H1 (cell line): ENCODE measurements at regions not wholly inside any gene's neighbourhood (a gene's known extent, or its start where the extent isn't known, plus 50 kb on each side); places are given as distances from the start of the nearest gene placed in this dataset.

Source experiments
- CTCF ChIA-PET: fragments of 300-600 bp; sonication (Branson Sonifier 250); formaldehyde crosslinking; loops from one replicate; lab custom pipeline; 2021; ENCODE audit not compliant: partially characterized antibody; lab: Charles Lee
- POLR2A ChIA-PET: fragments of 300-600 bp; sonication (Branson Sonifier 250); formaldehyde crosslinking; loops from one replicate; lab custom pipeline; 2021; ENCODE audit warnings: inconsistent platforms; ENCODE audit not compliant: partially characterized antibody; lab: Charles Lee
- DNase-seq, 2 experiments: peaks; one replicate each; pipeline versions ENCODE4 v3.0.0 to v3.0.0-alpha.2; 2010 to 2022; ENCODE audit warnings: low spot score in 2 of 2, low read depth in 1 of 2, mixed read lengths in 1 of 2
- FAIRE-seq: peaks from 2 replicates; lab custom pipeline; 2011; peaks lifted over from hg19 to GRCh38; lab: Jason Lieb, UNC
- H2AFZ ChIP-seq: 2 replicates; pipeline ENCODE4 v1.8.1; 2012; ENCODE audit warnings: low read length, inconsistent platforms
- H2AK5ac ChIP-seq: 2 replicates; pipeline ENCODE4 v1.6.1; 2013; ENCODE audit warnings: low read depth, low read length
- H2BK120ac ChIP-seq: replicated peaks from 2 replicates; pipeline ENCODE3; 2013; ENCODE audit warnings: low read depth, low read length, inconsistent platforms
- H2BK12ac ChIP-seq: 2 replicates; pipeline ENCODE4 v1.6.1; 2013; ENCODE audit warnings: low read depth, low read length
- H2BK15ac ChIP-seq: 2 replicates; pipeline ENCODE4 v1.6.1; 2013; ENCODE audit warnings: low read length
- H2BK20ac ChIP-seq: 2 replicates; pipeline ENCODE4 v1.6.1; 2013; ENCODE audit warnings: low read length
- H2BK5ac ChIP-seq: 2 replicates; pipeline ENCODE4 v1.6.1; 2013; ENCODE audit warnings: low read depth, low read length
- H3K14ac ChIP-seq: 2 replicates; pipeline ENCODE4 v1.6.1; 2013; ENCODE audit warnings: inconsistent platforms; ENCODE audit not compliant: insufficient read length
- H3K18ac ChIP-seq: 2 replicates; pipeline ENCODE4 v1.6.1; 2013; ENCODE audit warnings: low read length; ENCODE audit errors: extremely low read depth
- H3K23ac ChIP-seq: 2 replicates; pipeline ENCODE4 v1.6.1; 2013; ENCODE audit warnings: inconsistent platforms; ENCODE audit not compliant: insufficient read length
- H3K23me2 ChIP-seq: 2 replicates; pipeline ENCODE4 v1.6.1; 2013; ENCODE audit warnings: low read depth, low read length
- H3K27ac ChIP-seq: 2 replicates; pipeline ENCODE4 v1.6.1; 2011; ENCODE audit warnings: low read depth, low read length, inconsistent platforms
- H3K27me3 ChIP-seq, 4 experiments: replicated peaks in 1 of 4; 1 replicate in 1 of 4; 2 replicates in 3 of 4; pipeline versions ENCODE4 v1.6.1 to v1.8.1; 2011 to 2013; ENCODE audit warnings: low read length in 3 of 4, mild to moderate bottlenecking in 3 of 4, inconsistent platforms in 2 of 4, mixed read lengths in 2 of 4, moderate library complexity in 1 of 4; ENCODE audit not compliant: control insufficient read depth in 3 of 4, insufficient read depth in 3 of 4; ENCODE audit errors: extremely low read depth in 1 of 4
- H3K36me3 ChIP-seq, 4 experiments: 2 replicates each; pipeline versions ENCODE4 v1.6.1 to v1.8.1; 2011 to 2013; ENCODE audit warnings: mild to moderate bottlenecking in 4 of 4, low read length in 3 of 4, moderate library complexity in 2 of 4, control low read depth in 1 of 4, inconsistent platforms in 1 of 4; ENCODE audit not compliant: insufficient read depth in 4 of 4, control insufficient read depth in 2 of 4
- H3K4ac ChIP-seq: replicated peaks from 2 replicates; pipeline ENCODE3; 2013; ENCODE audit warnings: low read length, low read depth, mixed read lengths, inconsistent platforms; ENCODE audit not compliant: insufficient read length
- H3K4me1 ChIP-seq, 4 experiments: replicated peaks in 1 of 4; 1 replicate in 1 of 4; 2 replicates in 3 of 4; pipeline versions ENCODE4 v1.6.1 to v1.8.1; 2011 to 2013; ENCODE audit warnings: low read length in 3 of 4, inconsistent platforms in 2 of 4, mixed read lengths in 1 of 4; ENCODE audit not compliant: insufficient read depth in 4 of 4, control insufficient read depth in 3 of 4
- H3K4me2 ChIP-seq, 2 experiments: 2 replicates each; pipeline versions ENCODE4 v1.6.1 to v1.8.1; 2011 to 2013; ENCODE audit warnings: low read depth in 2 of 2, low read length in 2 of 2, control low read depth in 1 of 2, inconsistent platforms in 1 of 2, mild to moderate bottlenecking in 1 of 2; ENCODE audit not compliant: insufficient read depth in 1 of 2
- H3K4me3 ChIP-seq, 4 experiments: fragments of 200-600, 300-600 bp in 1 of 4; sonication (generic), shearing (Covaris generic), sonication (Bioruptor Twin) in 1 of 4; 2 replicates each; pipeline versions ENCODE4 v1.5.1 to v1.8.1; 2011 to 2016; ENCODE audit warnings: low read length in 4 of 4, low read depth in 3 of 4, control low read depth in 2 of 4, inconsistent platforms in 2 of 4, mild to moderate bottlenecking in 2 of 4, mixed read lengths in 1 of 4, moderate library complexity in 1 of 4; ENCODE audit not compliant: insufficient read depth in 2 of 4; ENCODE audit errors: extremely low read depth in 1 of 4
- H3K56ac ChIP-seq: replicated peaks from 2 replicates; pipeline ENCODE3; 2013; ENCODE audit warnings: low read depth, mild to moderate bottlenecking, mixed read lengths, low read length, inconsistent platforms; ENCODE audit not compliant: insufficient read length
- H3K79me1 ChIP-seq: 2 replicates; pipeline ENCODE4 v1.6.1; 2013; ENCODE audit warnings: low read depth, low read length, control low read depth
- H3K79me2 ChIP-seq, 2 experiments: 2 replicates each; pipeline versions ENCODE4 v1.6.1 to v1.8.1; 2012 to 2013; ENCODE audit warnings: low read length in 2 of 2, mild to moderate bottlenecking in 2 of 2, inconsistent platforms in 1 of 2; ENCODE audit not compliant: insufficient read depth in 2 of 2, control insufficient read depth in 1 of 2
- H3K9ac ChIP-seq, 4 experiments: replicated peaks in 1 of 4; 1 replicate in 1 of 4; 2 replicates in 3 of 4; pipeline versions ENCODE4 v1.6.1 to v1.8.1; 2011 to 2013; ENCODE audit warnings: low read depth in 3 of 4, low read length in 3 of 4, control low read depth in 2 of 4, mild to moderate bottlenecking in 2 of 4, moderate library complexity in 2 of 4, inconsistent platforms in 1 of 4; ENCODE audit errors: extremely low read depth in 1 of 4
- H3K9me3 ChIP-seq, 2 experiments: 2 replicates each; pipeline versions ENCODE4 v1.6.1 to v1.8.1; 2012 to 2013; ENCODE audit warnings: mild to moderate bottlenecking in 2 of 2, moderate library complexity in 2 of 2, control low read depth in 1 of 2, inconsistent platforms in 1 of 2, low read depth in 1 of 2, low read length in 1 of 2, mixed read lengths in 1 of 2; ENCODE audit not compliant: insufficient read depth in 2 of 2
- H4K20me1 ChIP-seq, 2 experiments: replicated peaks in 1 of 2; 2 replicates each; pipeline versions ENCODE3 to v1.8.1; 2011 to 2013; ENCODE audit warnings: inconsistent platforms in 2 of 2, low read length in 2 of 2, mild to moderate bottlenecking in 1 of 2; ENCODE audit not compliant: insufficient read depth in 2 of 2, control insufficient read depth in 1 of 2
- H4K5ac ChIP-seq: 2 replicates; pipeline ENCODE4 v1.6.1; 2013; ENCODE audit warnings: low read length, low read depth, mixed read lengths, inconsistent platforms; ENCODE audit not compliant: insufficient read length
- H4K8ac ChIP-seq: 2 replicates; pipeline ENCODE4 v1.8.0; 2013; ENCODE audit warnings: mild to moderate bottlenecking, moderate library complexity, low read length, inconsistent platforms; ENCODE audit not compliant: insufficient read depth; ENCODE audit errors: extremely low read depth
- H4K91ac ChIP-seq: replicated peaks from 2 replicates; pipeline ENCODE3; 2013; ENCODE audit warnings: low read length, mixed read lengths, inconsistent platforms; ENCODE audit not compliant: insufficient read length
- CREB1 ChIP-seq: IDR thresholded peaks from 2 replicates; pipeline ENCODE4 v1.6.1; 2012; ENCODE audit warnings: inconsistent platforms
- CTCF ChIP-seq, 3 experiments: IDR thresholded peaks; 1 replicate in 2 of 3; 2 replicates in 1 of 3; pipeline versions ENCODE4 v1.5.1 to v1.6.1; 2011; ENCODE audit warnings: low read length in 3 of 3, mild to moderate bottlenecking in 3 of 3, inconsistent platforms in 2 of 3, low read depth in 1 of 3, moderate library complexity in 1 of 3; ENCODE audit not compliant: insufficient read depth in 1 of 3; ENCODE audit errors: control extremely low read depth in 1 of 3
- POLR2A ChIP-seq, 2 experiments: IDR thresholded peaks; 1 replicate in 1 of 2; 2 replicates in 1 of 2; pipeline ENCODE4 v1.6.1; 2011; ENCODE audit warnings: low read depth in 2 of 2, low read length in 2 of 2, mild to moderate bottlenecking in 2 of 2; ENCODE audit errors: control extremely low read depth in 1 of 2
- POLR2AphosphoS5 ChIP-seq: IDR thresholded peaks from 2 replicates; pipeline ENCODE4 v1.6.1; 2011; ENCODE audit warnings: low read depth, low read length
- POU5F1 ChIP-seq: IDR thresholded peaks from 2 replicates; pipeline ENCODE4 v1.6.1; 2011; ENCODE audit warnings: low read depth, mild to moderate bottlenecking, low read length, moderate library complexity
- RXRA ChIP-seq: IDR thresholded peaks from 2 replicates; pipeline ENCODE4 v1.6.1; 2011; ENCODE audit warnings: low read depth, mild to moderate bottlenecking, low read length, moderate library complexity; ENCODE audit not compliant: insufficient read depth
- SP4 ChIP-seq: IDR thresholded peaks from 2 replicates; pipeline ENCODE4 v1.6.1; 2012; ENCODE audit warnings: low read length, inconsistent platforms
- SUZ12 ChIP-seq: fragments of 200-600 bp; sonication (generic); IDR thresholded peaks from 2 replicates; pipeline ENCODE4 v1.6.1; 2012; ENCODE audit warnings: mild to moderate bottlenecking, inconsistent platforms, low read length, moderate library complexity, mixed read lengths
- WGBS, 2 experiments: shearing (Covaris generic) in 1 of 2; methylation state at CpG; one replicate each; pipeline versions ENCODE4 v1.1.6 to v1.1.7; 2013 to 2015; ENCODE audit warnings: low lambda C conversion rate in 2 of 2, mixed read lengths in 2 of 2, inconsistent platforms in 1 of 2, low coverage in 1 of 2, missing lambda C conversion rate in 1 of 2; ENCODE audit not compliant: insufficient replicate concordance in 2 of 2, insufficient coverage in 1 of 2, insufficient read length in 1 of 2; ENCODE audit errors: extremely low coverage in 1 of 2, missing lambda C conversion rate in 1 of 2; 5-methylcytosine and 5-hydroxymethylcytosine counted together

- Histone ChIP-seq H3K4ac (no peak overlapping the region), H3K4me1 (no peaks in the 10 kb centered on the region), H4K5ac (no peak overlapping the region), H3K18ac (no peak overlapping the region), H3K79me2 (no peaks in the 10 kb centered on the region), H3K9me3 (peaks cover 8 to 10% of the 10 kb centered on the region in 2 experiments; a peak in 2 of 4 replicates), H3K56ac (no peak overlapping the region), H4K8ac (no peak overlapping the region), H3K4me2 (no peak overlapping the region), H2BK20ac (no peak overlapping the region), H2BK120ac (no peak overlapping the region), H2BK15ac (no peak overlapping the region), H4K20me1 (no peaks in the 10 kb centered on the region), H3K23ac (no peak overlapping the region), H3K27ac (no peak overlapping the region), H3K23me2 (no peaks in the 10 kb centered on the region), H2BK12ac (no peak overlapping the region), H3K27me3 (no peaks in the 10 kb centered on the region), H3K14ac (no peak overlapping the region), H3K9ac (no peak overlapping the region), H3K36me3 (no peaks in the 10 kb centered on the region), H2AK5ac (no peak overlapping the region), H2AFZ (no peak overlapping the region), H2BK5ac (no peak overlapping the region), H4K91ac (no peak overlapping the region), H3K79me1 (no peaks in the 10 kb centered on the region), H3K4me3 (no peak overlapping the region)
- DNase-seq (no peak), FAIRE-seq (no peak)
- POLR2A ChIA-PET, result no interaction called here
- CTCF ChIA-PET, result no interaction called here
- TF ChIP-seq POLR2A (IDR thresholded peaks at IDR 0.05; ENCODE audit: control extremely low read depth in 1 of 2, low read depth in 2 of 2, low read length in 2 of 2), result no peak
- TF ChIP-seq SP4, result no peak
- TF ChIP-seq RXRA, result no peak
- TF ChIP-seq POU5F1, result no peak
- no peak for TF ChIP-seq SUZ12
- no peak for TF ChIP-seq CTCF (IDR thresholded peaks at IDR 0.05; ENCODE audit: control extremely low read depth in 1 of 3, insufficient read depth in 1 of 3, low read depth in 1 of 3, low read length in 3 of 3)
- TF ChIP-seq CREB1, result no peak
- no peak for TF ChIP-seq POLR2AphosphoS5
- WGBS, 2 experiments, result 96% methylated on average over 4 of the region's 4 CpGs; no CpG with 5 or more reads in 1 of the 2 experiments
Observed at GRCh38 chr2:45291296-45291701, 282.0 kb upstream of the SIX2 start.
